Myocyte (in vitro differentiated cells): ENCODE measurements at regions not wholly inside any gene's neighbourhood (a gene's known extent, or its start where the extent isn't known, plus 50 kb on each side); places are given as distances from the start of the nearest gene placed in this dataset.
A peak's percentile ranks its signal among the peaks of the same experiment; 100 is the strongest.

Source experiments
- DNase-seq: peaks from one replicate; pipeline ENCODE4 v3.0.0-alpha.2; 2012; ENCODE audit warnings: low read depth

DNA sequence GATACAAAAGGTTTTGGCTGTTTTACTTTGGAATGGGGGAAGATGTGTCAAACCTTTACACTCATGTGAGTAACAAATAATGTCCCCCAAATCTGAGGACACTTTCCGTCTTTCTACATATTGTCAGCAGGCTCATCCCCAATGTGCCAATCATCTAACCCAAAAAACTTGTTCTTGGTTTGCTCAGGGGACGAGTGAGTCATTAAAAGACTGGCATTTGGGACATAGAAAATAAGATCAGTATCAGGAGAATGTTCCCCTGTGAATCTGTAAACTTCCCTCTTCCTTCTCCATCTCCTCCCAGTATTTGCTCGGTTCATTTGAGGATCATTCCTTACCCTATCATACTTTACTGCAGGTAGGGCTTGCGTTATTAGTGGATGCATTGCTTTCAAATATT, 194.1 kb upstream of the RUNX1 start:
- DNase-seq, result no peak

DNA sequence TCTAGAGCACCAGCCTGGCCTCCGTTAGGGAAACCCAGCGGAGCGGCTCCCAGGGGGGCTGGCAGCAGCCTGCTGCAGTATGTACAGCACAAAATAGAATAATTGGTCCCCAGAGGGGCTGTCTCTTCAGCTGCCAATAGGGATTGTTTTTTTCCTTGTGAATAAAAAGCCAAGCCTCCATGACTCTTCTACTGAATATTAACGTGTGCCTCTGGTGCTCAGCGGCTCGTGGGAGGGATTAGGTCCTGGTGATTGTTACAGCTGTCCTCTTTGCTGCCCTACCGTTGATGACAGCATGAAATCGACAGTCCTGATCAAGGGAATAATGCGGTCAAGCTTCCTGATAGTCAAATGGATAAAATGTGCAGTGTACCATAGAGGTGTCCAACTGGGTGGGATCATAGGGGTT, 190.7 kb upstream of the RUNX1 start:
- DNase-seq, result peak; percentile 93

DNA sequence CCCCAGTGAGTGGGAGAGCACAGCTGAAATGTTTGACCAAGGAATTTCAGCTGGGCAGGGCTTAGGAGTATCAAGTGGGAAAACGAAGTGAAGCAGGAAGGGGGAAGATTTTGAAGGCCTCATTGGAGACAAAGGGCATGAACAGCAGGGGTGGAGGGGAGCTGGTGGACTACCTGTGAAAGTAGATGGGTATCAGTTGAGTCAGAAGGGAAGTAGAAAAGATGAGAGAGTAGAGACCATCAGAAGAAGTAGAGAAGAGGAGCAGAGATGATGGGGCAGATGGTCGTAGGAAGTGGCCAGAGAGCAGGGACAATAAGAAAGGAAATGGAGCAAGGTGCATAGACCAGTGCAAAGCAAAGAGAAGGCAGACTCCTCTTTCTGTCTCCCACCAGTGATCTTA, 189.0 kb upstream of the RUNX1 start:
- no peak for DNase-seq

DNA sequence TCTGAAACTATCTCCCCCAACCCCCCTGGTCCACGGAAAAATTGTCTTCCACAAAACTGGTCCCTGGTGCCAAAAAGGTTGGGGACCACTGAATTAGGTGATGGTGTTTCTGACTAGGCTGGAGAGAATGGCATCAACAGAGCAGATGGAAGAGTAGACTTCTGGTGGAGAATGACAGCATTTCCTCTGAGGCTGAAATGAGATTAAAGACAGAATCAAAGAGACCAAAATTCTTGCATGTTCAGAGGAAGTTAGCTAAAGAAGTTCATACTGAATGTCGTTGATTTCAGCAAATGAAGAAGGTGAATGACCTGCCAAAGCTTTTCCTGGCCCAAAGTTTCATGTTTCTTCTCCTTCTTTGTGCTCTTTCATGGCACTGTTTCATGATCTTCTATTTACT, 188.2 kb upstream of the RUNX1 start:
- no peak for DNase-seq

DNA sequence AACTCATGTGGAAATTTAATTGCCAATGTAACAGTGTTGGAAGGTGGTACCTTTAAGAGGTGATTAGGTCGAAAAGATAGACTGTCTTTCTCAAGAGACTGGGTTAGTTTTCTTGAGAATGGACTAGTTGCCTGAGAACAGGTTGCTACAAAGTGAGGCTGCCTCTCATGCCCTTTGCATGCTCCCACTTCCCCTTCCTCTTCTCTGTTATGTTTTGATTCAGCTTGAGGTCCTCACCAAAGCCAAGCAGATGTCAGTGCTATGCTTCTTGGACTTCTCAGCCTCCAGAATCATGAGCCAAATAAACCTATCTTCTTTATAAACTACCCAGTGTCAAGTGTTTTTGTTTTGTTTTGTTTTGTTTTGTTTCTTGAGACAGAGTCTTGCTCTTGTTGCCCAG, 187.0 kb upstream of the RUNX1 start:
- DNase-seq, result no peak

DNA sequence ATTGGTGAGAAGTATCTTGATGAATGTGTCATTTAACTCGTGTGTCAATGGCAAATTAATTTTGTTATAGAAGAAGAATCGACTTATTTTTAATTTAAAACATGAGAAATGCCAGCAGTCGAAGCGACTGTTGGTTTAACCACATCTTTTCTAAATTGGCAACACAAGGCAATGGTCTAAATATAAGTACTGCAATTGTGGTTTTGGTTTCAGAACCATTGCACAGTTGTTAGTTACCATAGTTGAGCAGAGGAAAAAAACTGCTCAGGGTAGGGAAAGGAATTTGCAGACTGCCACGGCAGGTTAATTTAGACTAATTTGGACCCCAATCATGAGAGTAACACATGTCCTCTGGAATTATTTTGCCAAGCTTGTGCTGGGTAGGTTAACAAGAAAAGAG, 185.6 kb upstream of the RUNX1 start:
- peak; percentile 93 for DNase-seq

DNA sequence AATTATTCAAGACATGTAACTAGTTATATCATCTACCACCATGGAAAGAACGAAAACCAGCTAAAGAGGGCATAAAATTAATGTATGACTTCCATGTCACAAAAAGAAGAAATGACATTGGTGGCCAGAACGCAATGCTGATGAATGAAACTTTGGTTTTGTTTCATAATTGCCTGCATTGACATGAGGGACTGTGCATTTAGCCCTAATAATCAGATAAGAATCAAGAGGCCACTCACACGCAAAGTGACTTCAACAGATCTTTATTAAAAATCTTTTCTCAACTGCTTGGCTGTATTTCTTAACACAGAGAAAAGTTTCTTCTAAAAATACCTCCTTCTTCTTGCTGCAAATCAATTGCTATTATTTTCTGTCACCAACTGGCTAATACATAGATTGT, 184.7 kb upstream of the RUNX1 start:
- no peak for DNase-seq

DNA sequence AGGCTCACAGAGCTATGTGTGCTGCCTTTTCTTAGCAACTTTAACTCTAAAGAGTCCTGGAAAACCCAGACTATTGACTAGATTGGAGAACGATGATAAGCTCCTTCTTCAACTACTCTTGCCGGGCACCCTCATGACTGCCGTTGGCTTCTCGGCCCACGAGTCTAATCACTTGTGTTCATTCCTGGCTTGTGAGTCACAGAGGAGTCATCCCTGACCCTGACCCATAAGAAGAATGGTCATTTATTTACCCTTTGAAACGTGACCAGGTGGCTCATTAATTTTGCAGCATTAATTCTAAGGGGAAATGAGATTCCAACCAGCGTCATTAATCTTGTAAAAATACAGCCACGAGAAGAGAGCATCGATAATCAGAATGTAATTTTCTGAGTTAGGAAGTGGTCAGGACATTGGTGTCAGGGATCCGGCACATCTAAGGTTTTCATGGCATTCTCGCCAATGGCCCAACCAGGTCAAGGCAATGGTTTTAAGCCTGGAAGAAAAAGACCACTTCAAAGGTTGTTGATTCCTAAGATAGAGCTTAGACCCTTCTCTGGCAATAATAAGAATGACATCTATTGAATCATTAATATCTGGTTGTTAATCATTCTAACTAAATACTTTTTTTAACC, 183.6 kb upstream of the RUNX1 start:
- peak; percentile 93 for DNase-seq

DNA sequence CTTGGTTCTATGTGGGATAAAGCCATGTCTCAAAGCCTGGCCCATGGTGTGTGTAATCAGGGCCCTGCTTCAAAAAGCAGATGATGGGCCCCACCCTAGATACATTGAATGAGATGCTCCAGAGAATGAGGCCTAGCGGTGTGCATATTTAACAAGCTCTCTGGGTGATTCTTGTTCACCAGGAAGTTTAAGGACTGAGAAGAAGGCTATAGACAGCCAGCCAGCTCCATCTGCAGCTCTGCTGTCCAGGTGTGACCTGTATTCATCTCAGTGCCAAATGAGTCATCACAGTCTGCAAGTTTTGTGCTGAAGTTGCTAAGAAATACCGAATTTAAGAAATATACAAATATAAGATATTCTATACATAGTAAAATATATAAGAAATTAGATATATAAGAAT, 182.0 kb upstream of the RUNX1 start:
- DNase-seq, result no peak

DNA sequence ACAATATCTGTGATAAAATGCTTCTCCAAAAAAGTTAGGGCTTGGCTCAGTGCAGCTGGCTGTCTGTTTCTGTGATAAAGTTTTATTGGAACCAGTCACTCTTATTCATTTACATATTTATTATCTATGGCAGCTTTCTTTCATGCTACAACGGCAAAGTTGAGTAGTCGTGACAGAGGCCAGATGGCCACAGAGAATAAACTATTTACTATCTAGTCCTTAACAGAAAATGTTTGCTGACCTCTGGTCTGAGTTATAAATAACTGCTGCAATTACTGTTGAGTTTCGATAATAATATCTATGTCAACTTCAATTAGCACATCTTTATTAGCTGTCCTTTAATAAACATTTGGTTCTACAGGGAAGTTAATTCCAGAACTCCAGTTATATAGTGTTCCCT, 180.2 kb upstream of the RUNX1 start:
- peak; percentile 47 for DNase-seq

DNA sequence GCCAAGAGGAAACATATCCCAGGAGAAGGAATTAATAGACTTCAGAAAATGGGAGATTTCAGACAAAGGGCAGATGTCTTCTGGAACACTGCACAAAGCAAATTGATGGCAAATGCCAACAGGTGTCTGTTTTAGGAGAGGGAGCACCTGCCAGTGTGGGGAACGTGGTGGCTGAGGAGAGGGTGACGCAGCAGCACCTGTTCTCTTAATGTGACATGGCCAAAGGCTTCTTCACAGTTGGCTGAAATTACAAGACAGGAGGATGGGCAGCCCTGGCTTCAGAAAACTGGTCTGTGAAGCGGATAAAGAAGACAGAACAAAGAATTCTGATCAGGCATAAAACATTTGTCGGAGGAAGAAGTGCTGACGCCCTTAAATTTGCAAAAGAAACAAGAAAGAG, 178.7 kb upstream of the RUNX1 start:
- DNase-seq, result peak; percentile 96

DNA sequence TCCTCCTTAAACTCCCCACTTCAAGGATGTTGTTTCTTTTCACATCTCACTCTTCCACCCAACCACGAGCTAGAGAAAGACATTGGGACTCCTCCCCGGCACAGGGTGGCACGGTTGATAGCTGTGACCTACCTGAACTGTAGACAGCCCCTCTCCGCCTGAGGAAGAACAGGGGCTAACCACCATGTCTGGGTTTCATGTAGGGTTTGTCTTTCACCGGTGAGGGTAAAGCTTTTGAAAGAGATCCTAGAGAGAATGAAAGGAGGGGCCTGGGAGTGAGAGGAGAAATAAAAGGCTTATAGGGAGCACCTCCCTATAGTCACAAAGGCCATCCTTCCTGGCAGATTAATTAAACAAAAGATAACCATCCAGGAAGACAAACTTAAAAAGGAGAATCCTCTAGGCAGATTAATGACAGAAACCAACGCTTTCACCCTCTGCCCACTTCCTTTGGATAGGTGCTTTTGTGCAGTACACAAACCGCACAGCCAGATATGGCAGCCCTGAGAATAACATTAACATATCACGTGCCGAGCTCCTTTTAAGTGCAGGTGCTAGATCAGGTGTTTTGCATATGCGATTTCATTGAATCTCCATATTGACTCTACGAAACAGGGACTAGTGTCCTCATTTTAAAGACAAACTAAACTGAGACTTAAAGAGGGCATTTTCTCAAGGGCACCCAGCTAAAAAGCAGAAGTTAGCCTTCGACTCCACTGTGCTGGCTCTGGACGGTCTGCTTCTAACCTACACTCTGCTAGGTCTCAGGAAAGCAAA, 178.1 kb upstream of the RUNX1 start:
- DNase-seq, result peak; percentile 45

DNA sequence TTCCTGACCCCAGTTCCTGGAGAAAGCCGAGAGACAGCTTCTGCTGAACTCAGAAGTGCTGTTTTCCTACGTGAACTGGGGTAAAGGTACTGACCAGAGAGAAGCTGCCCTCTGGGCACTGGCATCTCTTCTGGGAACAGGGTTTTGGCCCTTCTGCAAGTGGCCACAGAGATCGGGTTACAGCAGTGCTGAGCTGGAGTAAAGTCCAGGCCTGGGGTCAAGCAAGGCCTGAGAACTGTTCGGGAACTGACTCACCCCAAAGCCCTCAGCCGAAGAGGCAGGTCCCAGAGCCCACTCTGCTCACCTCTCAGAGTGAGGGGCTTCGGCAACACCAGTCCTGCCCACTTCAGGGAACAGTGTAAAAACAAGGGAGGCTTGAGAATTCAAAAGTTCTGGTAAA, 177.2 kb upstream of the RUNX1 start:
- DNase-seq, result peak; percentile 96

DNA sequence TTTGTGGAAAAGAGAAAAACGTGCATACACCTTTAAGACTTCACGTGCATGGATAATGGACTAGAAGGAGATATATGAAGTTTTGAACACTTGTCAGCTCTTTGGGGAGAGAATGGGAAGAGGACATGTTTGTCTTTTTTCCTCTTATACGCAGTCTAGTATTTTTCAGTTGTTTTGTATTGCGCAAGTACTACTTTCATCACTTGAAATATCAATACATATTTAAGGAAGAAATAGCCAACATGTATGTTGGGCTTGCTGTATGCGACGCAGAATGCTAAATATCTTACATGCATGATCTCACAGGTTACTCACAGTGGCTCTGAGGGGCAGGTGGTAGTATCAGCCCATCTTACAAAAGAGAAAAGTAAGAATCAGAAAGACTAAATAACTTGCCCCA, 176.5 kb upstream of the RUNX1 start:
- DNase-seq, result no peak

DNA sequence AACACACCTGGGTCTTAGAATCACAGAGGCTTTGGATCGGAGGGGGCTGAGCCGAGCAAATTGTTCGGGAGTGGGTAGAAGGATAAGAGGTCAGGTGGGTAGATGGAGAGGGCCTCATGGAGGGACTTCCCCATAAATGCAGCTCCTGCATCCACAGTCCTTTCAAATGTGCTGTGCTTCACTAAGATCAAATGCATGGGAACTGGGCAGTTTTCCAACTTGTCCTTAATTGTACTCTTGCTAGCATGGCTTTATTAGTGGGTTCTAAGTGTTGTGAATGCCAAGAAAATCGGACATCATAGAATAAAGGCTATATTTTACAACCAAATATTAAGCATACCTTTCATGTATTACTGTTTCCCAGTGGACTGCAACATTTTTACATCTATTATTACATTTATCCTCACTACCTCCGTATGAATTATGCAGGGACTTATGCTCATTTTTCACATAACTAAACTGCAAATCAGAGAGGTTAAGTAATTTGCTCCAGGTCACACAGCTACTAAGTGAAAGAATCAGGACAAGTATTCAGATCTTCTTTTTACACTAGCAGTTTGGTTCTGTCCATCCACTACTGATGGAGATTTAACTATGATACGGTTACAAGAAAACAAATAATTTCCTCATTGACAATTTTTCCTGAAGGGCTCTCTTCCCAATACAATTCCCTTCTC, 174.5 kb upstream of the RUNX1 start:
- DNase-seq, result peak; percentile 50

DNA sequence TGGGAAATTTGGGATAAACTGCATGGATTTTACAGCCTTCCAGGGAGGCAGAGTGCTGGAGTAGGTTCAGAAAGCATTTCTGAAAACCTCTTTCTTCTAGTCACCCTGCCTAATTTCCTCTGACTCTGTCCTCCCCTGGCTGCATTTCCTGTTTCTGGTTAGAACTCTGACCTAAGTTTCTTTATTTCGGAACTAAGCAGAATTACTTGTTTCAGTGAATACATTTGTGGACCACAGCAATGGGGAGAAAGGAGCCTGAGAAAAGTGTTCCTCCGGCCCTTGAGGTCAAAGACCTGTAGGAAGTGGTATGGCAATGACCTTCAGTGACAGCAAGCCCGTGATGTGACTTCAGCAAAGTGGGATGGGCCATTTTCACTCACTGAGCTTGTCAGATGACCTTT, 173.4 kb upstream of the RUNX1 start:
- DNase-seq, result peak; percentile 21

DNA sequence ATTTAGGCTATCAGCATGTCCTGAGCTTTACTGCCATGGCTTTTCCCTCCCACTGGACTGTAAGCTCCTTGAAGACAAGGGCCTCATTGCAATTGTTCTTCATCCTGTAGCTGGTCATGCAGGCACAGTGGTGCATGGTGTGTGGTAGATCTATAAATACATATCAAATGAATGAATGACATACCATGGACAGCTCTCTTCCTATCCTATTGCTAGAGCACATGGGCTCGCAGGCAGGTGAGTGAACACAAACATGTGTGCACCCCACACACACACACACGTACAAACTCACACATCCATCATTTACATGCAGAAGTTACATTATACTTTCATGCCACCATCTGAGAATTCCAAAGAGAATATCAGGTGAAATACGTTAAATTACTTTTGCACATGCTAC, 172.9 kb upstream of the RUNX1 start:
- peak; percentile 45 for DNase-seq

DNA sequence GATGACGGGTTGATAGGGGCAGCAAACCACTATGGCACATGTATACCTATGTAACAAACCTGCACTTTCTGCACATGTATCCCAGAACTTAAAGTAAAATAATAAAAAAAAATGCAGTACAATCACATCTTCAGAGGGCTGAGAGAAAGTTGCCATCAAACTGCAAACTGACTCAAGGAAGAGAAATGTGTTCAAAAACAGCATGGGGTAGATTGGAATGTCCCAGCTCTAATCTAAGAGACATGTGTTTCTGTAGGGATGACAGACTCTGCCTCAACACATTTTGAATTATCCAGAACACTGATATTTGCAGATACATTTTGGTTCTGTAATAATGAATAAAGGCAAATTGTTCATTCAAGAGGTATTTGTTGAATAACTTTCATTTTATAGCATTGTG, 171.2 kb upstream of the RUNX1 start:
- DNase-seq, result no peak

DNA sequence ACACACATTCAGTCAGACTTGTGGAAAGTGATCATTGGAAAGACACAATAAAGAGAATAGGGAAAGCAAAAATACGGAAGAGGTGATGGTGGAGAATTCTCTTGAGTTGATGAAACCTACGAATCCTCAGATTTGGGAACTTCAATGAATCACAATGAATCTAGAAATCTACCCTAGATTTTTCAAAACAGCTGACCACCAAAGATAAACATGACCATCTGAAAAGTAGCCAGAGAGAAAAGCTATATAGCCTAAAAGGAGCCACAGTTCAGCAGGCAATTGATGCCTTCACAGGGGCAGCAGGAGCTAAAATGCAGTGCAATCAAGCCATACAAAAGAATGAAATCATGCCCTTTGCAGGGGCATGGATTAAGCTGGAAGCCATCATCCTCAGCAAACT, 170.6 kb upstream of the RUNX1 start:
- DNase-seq, result no peak

DNA sequence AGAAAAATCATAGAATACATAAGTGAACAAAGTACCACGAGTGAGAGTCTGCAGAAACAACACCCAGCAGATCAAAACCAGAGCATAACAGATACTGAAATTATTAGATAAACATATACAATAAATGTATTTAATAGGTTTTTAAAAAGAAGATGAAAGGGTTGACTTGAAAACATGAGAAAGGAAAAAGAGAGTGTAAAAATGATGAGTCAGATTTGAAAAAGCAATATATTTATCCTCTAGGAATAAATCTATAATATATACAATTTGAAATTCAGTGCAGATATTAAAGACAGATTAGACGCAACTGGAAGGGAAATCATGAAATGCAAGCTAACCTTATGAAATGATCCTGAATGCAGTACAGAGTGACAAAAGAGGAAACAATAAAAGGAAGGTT, 170.2 kb upstream of the RUNX1 start:
- no peak for DNase-seq

DNA sequence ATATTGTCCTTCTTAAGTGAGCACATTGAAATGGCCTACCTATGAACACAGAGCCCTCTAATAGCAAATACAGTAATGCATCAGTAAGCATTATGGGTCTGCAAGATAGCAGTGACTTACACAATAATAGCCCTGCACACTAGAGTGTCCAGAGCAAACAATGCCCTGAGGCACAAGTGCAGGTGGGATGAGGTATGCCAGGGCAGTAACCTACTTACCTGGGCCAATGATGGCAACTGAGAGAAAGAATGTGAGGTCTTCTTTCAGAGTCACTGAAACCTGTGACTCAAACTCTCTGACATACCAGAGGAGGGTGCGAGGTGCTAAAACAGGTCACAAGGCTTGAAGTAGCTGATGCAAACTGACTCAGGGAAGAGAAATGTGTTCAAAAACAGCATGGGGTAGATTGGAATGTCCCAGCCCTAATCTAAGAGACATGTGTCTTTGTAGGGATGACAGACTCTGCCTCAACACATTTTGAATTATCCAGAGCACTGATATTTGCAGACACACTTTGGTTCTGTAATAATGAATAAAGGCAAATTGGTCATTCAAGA, 168.5 kb upstream of the RUNX1 start:
- peak; percentile 94 for DNase-seq

DNA sequence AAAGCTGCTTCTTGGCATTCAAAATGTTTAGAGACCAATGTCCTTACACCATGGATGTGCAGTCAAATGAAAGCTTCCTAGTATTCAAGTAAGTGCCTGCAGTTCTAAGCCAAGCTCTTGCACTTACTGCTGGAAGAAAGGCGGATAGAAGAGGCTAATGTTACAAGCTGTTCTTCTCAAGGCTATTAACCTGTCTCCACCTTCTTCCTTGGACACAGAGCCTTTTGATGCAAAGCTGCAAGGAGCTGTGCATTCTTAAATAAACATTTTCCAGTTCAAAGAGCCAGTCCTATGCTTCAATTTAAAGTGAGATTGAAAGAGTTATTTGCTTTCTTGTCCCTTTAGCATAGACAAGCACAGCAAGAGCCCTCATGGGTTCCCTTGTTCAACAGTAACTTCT, 167.9 kb upstream of the RUNX1 start:
- no peak for DNase-seq
